ENCODE measurements at regions not wholly inside any gene's neighbourhood (a gene's known extent, or its start where the extent isn't known, plus 50 kb on each side); places are given as distances from the start of the nearest gene placed in this dataset.

GRCh38 chr13:34886987-34887386, 55.1 kb upstream of the NBEA start:
- no peak overlapping the region for H3K4me3 ChIP-seq (ENCODE audit: low read depth, low read length)
- no peaks in the 10 kb centered on the region for H3K4me1 ChIP-seq
- no peaks in the 10 kb centered on the region for H3K36me3 ChIP-seq (ENCODE audit: control insufficient read depth, insufficient read depth, low read length)
- H3K27ac ChIP-seq: no peak overlapping the region
- no peaks in the 10 kb centered on the region for H3K27me3 ChIP-seq (ENCODE audit: control insufficient read depth, insufficient read depth, low read length)
- no peak overlapping the region for H3K9ac ChIP-seq
- H2AFZ ChIP-seq: no peak overlapping the region
- no peak for TF ChIP-seq CTCF (IDR thresholded peaks at IDR 0.05)
- H3K4me2 ChIP-seq (ENCODE audit: low read length): no peak overlapping the region
- no peaks in the 10 kb centered on the region for H3K79me2 ChIP-seq
- H3K9me3 ChIP-seq (ENCODE audit: control insufficient read depth, low read length): no peaks in the 10 kb centered on the region
